Right lobe of liver (tissue), 4 donors: ENCODE measurements at regions not wholly inside any gene's neighbourhood (a gene's known extent, or its start where the extent isn't known, plus 50 kb on each side); places are given as distances from the start of the nearest gene placed in this dataset.

ENCODE experiments used
- POLR2A ChIP-seq: fragments of 450-650 bp; IDR thresholded peaks from one replicate; pipeline ENCODE4 v1.6.1; 2017; ENCODE audit warnings: antibody characterized with exemption, mild to moderate bottlenecking
- TF ChIP-seq, protein P1 (sequence below), 4 donors: fragments of 200-600 bp in 3 of 4; fragments of 450-650 bp in 1 of 4; IDR thresholded peaks; one replicate each; pipeline versions ENCODE4 v1.5.1 to v1.8.0; 2016 to 2022; ENCODE audit warnings: antibody characterized with exemption in 4 of 4, mild to moderate bottlenecking in 2 of 4
- donor health status: DM: no; HTN: no; CAD: no.
- donor health status: DM: no; HTN: no; CAD: no.
- donor health status: DM: no; HTN: yes; CAD: no.

DNA sequence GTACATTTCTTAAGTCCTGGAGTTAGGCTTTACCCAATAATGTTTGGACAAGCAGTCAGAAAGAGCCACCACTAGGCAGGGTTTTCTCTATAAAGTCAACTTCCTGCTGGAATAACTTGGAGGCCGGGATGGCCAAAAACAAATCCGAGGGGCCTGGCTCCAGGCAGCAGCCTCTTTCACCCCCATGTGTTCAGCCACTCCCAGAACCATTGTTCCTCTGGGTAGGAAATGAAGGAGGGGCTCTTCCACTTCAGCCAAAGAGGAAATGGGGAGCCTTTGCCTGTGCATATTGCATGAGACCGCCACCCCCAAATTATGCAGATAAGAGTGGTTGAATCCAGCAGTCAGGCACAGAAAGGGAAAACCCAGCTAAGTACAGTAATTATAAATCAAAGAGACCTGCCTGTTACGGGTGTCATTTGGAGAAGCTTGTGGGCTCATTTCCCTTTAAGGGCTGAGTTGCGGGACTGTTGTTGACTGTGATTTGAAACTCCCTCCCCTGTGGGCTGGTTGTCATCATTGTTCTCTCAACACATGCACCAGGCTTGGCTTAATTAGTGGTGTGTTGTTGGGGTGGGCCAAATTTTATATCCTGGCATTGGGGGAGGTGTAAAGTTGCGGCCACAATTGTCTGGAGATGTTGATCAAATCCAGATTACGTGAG lies 212.8 kb upstream of the SOX11 start:
- TF ChIP-seq, protein P1, sequence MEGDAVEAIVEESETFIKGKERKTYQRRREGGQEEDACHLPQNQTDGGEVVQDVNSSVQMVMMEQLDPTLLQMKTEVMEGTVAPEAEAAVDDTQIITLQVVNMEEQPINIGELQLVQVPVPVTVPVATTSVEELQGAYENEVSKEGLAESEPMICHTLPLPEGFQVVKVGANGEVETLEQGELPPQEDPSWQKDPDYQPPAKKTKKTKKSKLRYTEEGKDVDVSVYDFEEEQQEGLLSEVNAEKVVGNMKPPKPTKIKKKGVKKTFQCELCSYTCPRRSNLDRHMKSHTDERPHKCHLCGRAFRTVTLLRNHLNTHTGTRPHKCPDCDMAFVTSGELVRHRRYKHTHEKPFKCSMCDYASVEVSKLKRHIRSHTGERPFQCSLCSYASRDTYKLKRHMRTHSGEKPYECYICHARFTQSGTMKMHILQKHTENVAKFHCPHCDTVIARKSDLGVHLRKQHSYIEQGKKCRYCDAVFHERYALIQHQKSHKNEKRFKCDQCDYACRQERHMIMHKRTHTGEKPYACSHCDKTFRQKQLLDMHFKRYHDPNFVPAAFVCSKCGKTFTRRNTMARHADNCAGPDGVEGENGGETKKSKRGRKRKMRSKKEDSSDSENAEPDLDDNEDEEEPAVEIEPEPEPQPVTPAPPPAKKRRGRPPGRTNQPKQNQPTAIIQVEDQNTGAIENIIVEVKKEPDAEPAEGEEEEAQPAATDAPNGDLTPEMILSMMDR (IDR thresholded peaks at IDR 0.05): no peak
- TF ChIP-seq POLR2A: no peak
